HEK293 (cell line): ENCODE measurements at regions not wholly inside any gene's neighbourhood (a gene's known extent, or its start where the extent isn't known, plus 50 kb on each side); places are given as distances from the start of the nearest gene placed in this dataset.

Experiments
- CTCF ChIA-PET: fragments of 350-600 bp; formaldehyde crosslinking; extraction: SDS; loops from one replicate; lab custom pipeline; 2021; ENCODE audit warnings: antibody characterized with exemption; lab: Yijun Ruan, JAX
- POLR2A ChIA-PET: fragments of 300-600 bp; formaldehyde crosslinking; extraction: SDS; loops from one replicate; lab custom pipeline; 2020; ENCODE audit warnings: antibody characterized with exemption, inconsistent platforms; lab: Yijun Ruan, JAX
- H3K27ac ChIP-seq: fragments of 200-500 bp; sonication (Bioruptor generic); 2 replicates; pipeline ENCODE4 v1.5.1; 2014; ENCODE audit warnings: low read depth, low read length, control low read depth, inconsistent platforms; ENCODE audit errors: extremely low read depth
- H3K36me3 ChIP-seq, 2 experiments: fragments of 200-500 bp in 1 of 2; sonication (Bioruptor generic) in 1 of 2; 1 replicate in 1 of 2; 2 replicates in 1 of 2; pipeline ENCODE4 v1.5.1; 2014 to 2017; ENCODE audit warnings: inconsistent platforms in 2 of 2, low read length in 2 of 2; ENCODE audit not compliant: control insufficient read depth in 2 of 2, insufficient read depth in 1 of 2
- H3K4me1 ChIP-seq: fragments of 200-500 bp; sonication (Bioruptor generic); 2 replicates; pipeline ENCODE4 v1.5.1; 2014; ENCODE audit warnings: mild to moderate bottlenecking, low read length, inconsistent platforms; ENCODE audit not compliant: control insufficient read depth, insufficient read depth
- H3K4me3 ChIP-seq: 2 replicates; pipeline ENCODE4 v1.5.1; 2011; ENCODE audit warnings: low read depth, mild to moderate bottlenecking, control low read depth, low read length, moderate library complexity
- H3K9me3 ChIP-seq: fragments of 200-500 bp; sonication (Bioruptor generic); 2 replicates; pipeline ENCODE4 v1.5.1; 2014; ENCODE audit warnings: low read depth, low read length, inconsistent platforms; ENCODE audit not compliant: control insufficient read depth, insufficient read depth
- AEBP2 ChIP-seq: fragments of 450-650 bp; formaldehyde crosslinking; IDR thresholded peaks from 2 replicates; pipeline ENCODE4 v1.5.1; 2016; ENCODE audit warnings: missing biosample characterization, missing genetic modification characterization, borderline replicate concordance
- BCL6B ChIP-seq: fragments of 450-650 bp; formaldehyde crosslinking; IDR thresholded peaks from 2 replicates; pipeline ENCODE4 v1.5.1; 2017; ENCODE audit warnings: missing biosample characterization, missing genetic modification characterization
- EGR2 ChIP-seq: fragments of 450-650 bp; formaldehyde crosslinking; IDR thresholded peaks from 2 replicates; pipeline ENCODE4 v1.5.1; 2016; ENCODE audit warnings: low read depth, missing biosample characterization, missing genetic modification characterization
- HOXC10 ChIP-seq: sonication (generic); formaldehyde crosslinking; IDR thresholded peaks from 2 replicates; pipeline ENCODE4 v1.8.1; 2023; ENCODE audit warnings: mild to moderate bottlenecking, missing genetic modification reagents
- OSR2 ChIP-seq: fragments of 450-650 bp; formaldehyde crosslinking; IDR thresholded peaks from 2 replicates; pipeline ENCODE4 v1.5.1; 2016; ENCODE audit warnings: missing biosample characterization, missing genetic modification characterization
- SP7 ChIP-seq: fragments of 450-650 bp; formaldehyde crosslinking; IDR thresholded peaks from 2 replicates; pipeline ENCODE4 v1.5.1; 2016; ENCODE audit warnings: missing biosample characterization, missing genetic modification characterization
- ZBTB26 ChIP-seq: fragments of 450-650 bp; formaldehyde crosslinking; optimal IDR thresholded peaks from 2 replicates; pipeline ENCODE3; 2016; ENCODE audit warnings: missing biosample characterization, mild to moderate bottlenecking, missing genetic modification characterization
- ZBTB48 ChIP-seq: fragments of 450-650 bp; formaldehyde crosslinking; IDR thresholded peaks from 2 replicates; pipeline ENCODE4 v1.5.1; 2016; ENCODE audit warnings: missing biosample characterization, missing genetic modification characterization
- ZNF112 ChIP-seq: fragments of 450-650 bp; formaldehyde crosslinking; IDR thresholded peaks from 2 replicates; pipeline ENCODE4 v1.5.0; 2017; ENCODE audit warnings: missing biosample characterization, missing genetic modification characterization
- ZNF157 ChIP-seq: fragments of 450-650 bp; formaldehyde crosslinking; IDR thresholded peaks from 2 replicates; pipeline ENCODE4 v1.5.1; 2016; ENCODE audit warnings: missing biosample characterization, missing genetic modification characterization
- ZNF16 ChIP-seq: fragments of 450-650 bp; formaldehyde crosslinking; IDR thresholded peaks from 2 replicates; pipeline ENCODE4 v1.5.1; 2016; ENCODE audit warnings: low read depth, missing biosample characterization, missing genetic modification characterization
- ZNF19 ChIP-seq: fragments of 450-650 bp; formaldehyde crosslinking; IDR thresholded peaks from 2 replicates; pipeline ENCODE4; 2016; ENCODE audit warnings: missing biosample characterization, missing genetic modification characterization, low read depth
- ZNF350 ChIP-seq: fragments of 450-650 bp; formaldehyde crosslinking; IDR thresholded peaks from 2 replicates; pipeline ENCODE4 v1.5.0; 2017; ENCODE audit warnings: missing biosample characterization, mild to moderate bottlenecking, missing genetic modification characterization
- ZNF514 ChIP-seq: fragments of 450-650 bp; formaldehyde crosslinking; IDR thresholded peaks from 2 replicates; pipeline ENCODE4 v1.5.1; 2016; ENCODE audit warnings: missing biosample characterization, missing genetic modification characterization
- ZNF585B ChIP-seq: fragments of 450-650 bp; formaldehyde crosslinking; IDR thresholded peaks from 2 replicates; pipeline ENCODE4 v1.5.1; 2016; ENCODE audit warnings: missing biosample characterization, missing genetic modification characterization
- ZNF621 ChIP-seq: fragments of 450-650 bp; formaldehyde crosslinking; IDR thresholded peaks from 2 replicates; pipeline ENCODE4 v1.5.1; 2017; ENCODE audit warnings: missing biosample characterization, missing genetic modification characterization
- ZNF704 ChIP-seq: fragments of 450-650 bp; formaldehyde crosslinking; IDR thresholded peaks from 2 replicates; pipeline ENCODE4 v1.5.1; 2016; ENCODE audit warnings: missing biosample characterization, missing genetic modification characterization
- ZSCAN16 ChIP-seq: fragments of 450-650 bp; formaldehyde crosslinking; IDR thresholded peaks from 2 replicates; pipeline ENCODE4 v1.5.1; 2016; ENCODE audit warnings: missing biosample characterization, missing genetic modification characterization
- ZSCAN4 ChIP-seq: fragments of 450-650 bp; formaldehyde crosslinking; IDR thresholded peaks from 2 replicates; pipeline ENCODE4 v1.5.1; 2017; ENCODE audit warnings: missing biosample characterization, missing genetic modification characterization
- TF ChIP-seq, protein P1 (sequence below): fragments of 450-650 bp; formaldehyde crosslinking; IDR thresholded peaks from 2 replicates; pipeline ENCODE4 v1.5.1; 2017; ENCODE audit warnings: missing biosample characterization, missing genetic modification characterization
- TF ChIP-seq, protein P2 (sequence below): fragments of 450-650 bp; formaldehyde crosslinking; IDR thresholded peaks from 2 replicates; pipeline ENCODE4 v1.5.1; 2016; ENCODE audit warnings: missing biosample characterization, missing genetic modification characterization

- ChIA-PET CTCF (interaction anchor here (0.6 kb wide), 1 partner anchor 1128 kb away, joined by 3 read pairs; no protein-coding TSS in a partner anchor), POLR2A (no interaction called here)
- Histone ChIP-seq H3K4me1 (peaks cover 5% of the 10 kb centered on the region; the same call in 1 of the 2 replicates), H3K36me3 (no peaks in the 10 kb centered on the region), H3K9me3 (no peaks in the 10 kb centered on the region), H3K4me3 (no peak overlapping the region), H3K27ac (no peak overlapping the region)
- TF ChIP-seq ZBTB48 (tag by site-specific recombination) (peak; percentile 59), ZNF16 (no peak), SP7 (tag by site-specific recombination) (peak; percentile 74), OSR2 (tag by site-specific recombination) (peak; percentile 64), BCL6B (tag by site-specific recombination) (peak; percentile 51; the same call in 1 of the 2 replicates), ZBTB26 (no peak), EGR2 (tag by site-specific recombination) (no peak), ZNF350 (tag by site-specific recombination) (no peak)
- TF ChIP-seq, protein P1, sequence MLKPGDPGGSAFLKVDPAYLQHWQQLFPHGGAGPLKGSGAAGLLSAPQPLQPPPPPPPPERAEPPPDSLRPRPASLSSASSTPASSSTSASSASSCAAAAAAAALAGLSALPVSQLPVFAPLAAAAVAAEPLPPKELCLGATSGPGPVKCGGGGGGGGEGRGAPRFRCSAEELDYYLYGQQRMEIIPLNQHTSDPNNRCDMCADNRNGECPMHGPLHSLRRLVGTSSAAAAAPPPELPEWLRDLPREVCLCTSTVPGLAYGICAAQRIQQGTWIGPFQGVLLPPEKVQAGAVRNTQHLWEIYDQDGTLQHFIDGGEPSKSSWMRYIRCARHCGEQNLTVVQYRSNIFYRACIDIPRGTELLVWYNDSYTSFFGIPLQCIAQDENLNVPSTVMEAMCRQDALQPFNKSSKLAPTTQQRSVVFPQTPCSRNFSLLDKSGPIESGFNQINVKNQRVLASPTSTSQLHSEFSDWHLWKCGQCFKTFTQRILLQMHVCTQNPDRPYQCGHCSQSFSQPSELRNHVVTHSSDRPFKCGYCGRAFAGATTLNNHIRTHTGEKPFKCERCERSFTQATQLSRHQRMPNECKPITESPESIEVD (tag by site-specific recombination), result peak; percentile 79
Measured at GRCh38 chr14:59131938-59132795, 56.3 kb upstream of the DAAM1 start.

DNA sequence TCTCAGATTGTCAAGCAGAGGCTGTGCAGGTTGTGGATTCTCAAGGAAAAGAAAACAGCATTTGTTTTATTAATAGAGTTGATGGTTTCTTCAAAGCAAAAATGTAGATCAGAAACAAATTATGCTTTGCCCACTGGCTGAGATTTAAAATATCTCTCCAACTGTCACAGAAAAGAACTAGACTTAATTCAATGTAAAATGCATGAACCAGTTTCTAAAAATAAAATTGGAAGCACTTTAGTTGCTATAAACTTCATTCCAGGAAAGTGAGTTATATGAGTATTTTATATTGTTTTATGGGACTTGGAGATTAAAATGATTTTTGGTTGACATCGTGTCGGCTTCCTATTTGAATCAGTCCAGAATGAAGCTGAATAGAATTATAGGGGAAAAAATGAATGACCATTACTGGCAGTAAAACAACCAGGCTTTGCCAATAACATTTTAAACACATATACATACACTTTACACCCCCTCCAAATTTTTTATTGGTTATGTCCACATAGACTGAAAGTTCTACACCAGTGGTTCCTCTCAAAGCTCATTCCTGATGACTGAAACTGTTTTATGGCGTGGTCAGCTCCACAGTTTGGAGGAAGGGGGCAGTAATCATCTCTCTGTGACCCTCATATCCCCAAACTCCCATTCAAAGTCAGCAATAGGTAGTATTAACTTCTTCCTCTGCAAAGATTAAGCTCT, 55.5 kb upstream of the DAAM1 start:
- CTCF ChIA-PET, result interaction anchor here (0.6 to 1.2 kb wide), 4 partner anchors 69 to 1127 kb away, joined by 3 to 5 read pairs (median 4); no protein-coding TSS in a partner anchor
- TF ChIP-seq ZNF585B (tag by site-specific recombination), result no peak
- no peak for TF ChIP-seq ZSCAN4 (tag by site-specific recombination)
- TF ChIP-seq ZNF514 (tag by site-specific recombination), result no peak
- TF ChIP-seq AEBP2 (tag by site-specific recombination), result no peak
- TF ChIP-seq, protein P2, sequence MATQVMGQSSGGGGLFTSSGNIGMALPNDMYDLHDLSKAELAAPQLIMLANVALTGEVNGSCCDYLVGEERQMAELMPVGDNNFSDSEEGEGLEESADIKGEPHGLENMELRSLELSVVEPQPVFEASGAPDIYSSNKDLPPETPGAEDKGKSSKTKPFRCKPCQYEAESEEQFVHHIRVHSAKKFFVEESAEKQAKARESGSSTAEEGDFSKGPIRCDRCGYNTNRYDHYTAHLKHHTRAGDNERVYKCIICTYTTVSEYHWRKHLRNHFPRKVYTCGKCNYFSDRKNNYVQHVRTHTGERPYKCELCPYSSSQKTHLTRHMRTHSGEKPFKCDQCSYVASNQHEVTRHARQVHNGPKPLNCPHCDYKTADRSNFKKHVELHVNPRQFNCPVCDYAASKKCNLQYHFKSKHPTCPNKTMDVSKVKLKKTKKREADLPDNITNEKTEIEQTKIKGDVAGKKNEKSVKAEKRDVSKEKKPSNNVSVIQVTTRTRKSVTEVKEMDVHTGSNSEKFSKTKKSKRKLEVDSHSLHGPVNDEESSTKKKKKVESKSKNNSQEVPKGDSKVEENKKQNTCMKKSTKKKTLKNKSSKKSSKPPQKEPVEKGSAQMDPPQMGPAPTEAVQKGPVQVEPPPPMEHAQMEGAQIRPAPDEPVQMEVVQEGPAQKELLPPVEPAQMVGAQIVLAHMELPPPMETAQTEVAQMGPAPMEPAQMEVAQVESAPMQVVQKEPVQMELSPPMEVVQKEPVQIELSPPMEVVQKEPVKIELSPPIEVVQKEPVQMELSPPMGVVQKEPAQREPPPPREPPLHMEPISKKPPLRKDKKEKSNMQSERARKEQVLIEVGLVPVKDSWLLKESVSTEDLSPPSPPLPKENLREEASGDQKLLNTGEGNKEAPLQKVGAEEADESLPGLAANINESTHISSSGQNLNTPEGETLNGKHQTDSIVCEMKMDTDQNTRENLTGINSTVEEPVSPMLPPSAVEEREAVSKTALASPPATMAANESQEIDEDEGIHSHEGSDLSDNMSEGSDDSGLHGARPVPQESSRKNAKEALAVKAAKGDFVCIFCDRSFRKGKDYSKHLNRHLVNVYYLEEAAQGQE (tag by site-specific recombination), result no peak
- no peak for TF ChIP-seq ZNF19 (tag by site-specific recombination)
- TF ChIP-seq ZNF704 (tag by site-specific recombination), result no peak
- no peak for TF ChIP-seq ZNF621 (tag by site-specific recombination)
- no peak for TF ChIP-seq ZNF157 (tag by site-specific recombination)
- TF ChIP-seq ZNF112 (tag by site-specific recombination), result no peak
- TF ChIP-seq ZSCAN16 (tag by site-specific recombination), result no peak
- no peak for TF ChIP-seq HOXC10

More for the DNA sequence above, 55.5 kb upstream of the DAAM1 start:
- H3K4me3 ChIP-seq, result no peak overlapping the region
- peaks cover 5% of the 10 kb centered on the region; the same call in 1 of the 2 replicates for H3K4me1 ChIP-seq
- H3K27ac ChIP-seq, result no peak overlapping the region
- no peaks in the 10 kb centered on the region for H3K9me3 ChIP-seq
- H3K36me3 ChIP-seq, result no peaks in the 10 kb centered on the region
- POLR2A ChIA-PET, result no interaction called here
